ENCODE measurements at regions not wholly inside any gene's neighbourhood (a gene's known extent, or its start where the extent isn't known, plus 50 kb on each side); places are given as distances from the start of the nearest gene placed in this dataset.
"Not testable (repeated sequence)": the region's sequence is repeated elsewhere in the genome, so short reads cannot be mapped to it uniquely, and the experiment has no call there.

DNA sequence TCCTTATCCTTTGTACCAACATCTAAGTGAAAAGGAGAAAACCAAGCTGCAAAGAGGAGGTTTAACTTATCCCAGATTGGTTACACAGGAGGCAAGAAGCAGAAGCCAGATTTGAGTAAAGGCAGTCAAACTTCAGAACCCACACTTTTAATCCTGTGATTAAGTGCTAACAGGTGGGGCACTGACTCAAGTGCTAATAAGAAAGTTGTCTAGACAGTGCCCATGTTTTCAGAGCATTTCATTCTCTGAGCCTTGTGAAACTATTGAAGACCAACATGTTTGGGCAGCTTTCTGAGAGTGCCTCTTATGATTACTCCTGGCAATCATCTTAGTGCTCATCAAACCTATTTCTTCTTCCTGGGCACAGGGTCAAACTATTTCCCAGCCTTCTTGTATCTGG is 380.8 kb downstream of the KCNRG start:
- DNase-seq: no peak

GRCh38 chr13:50396618-50397017 is 381.4 kb downstream of the KCNRG start:
- not testable (repeated sequence) for DNase-seq

- DNase-seq: no peak
These were observed 384.9 kb downstream of the KCNRG start for GRCh38 chr13:50400035-50400726.

- DNase-seq: no peak
These were observed 385.8 kb downstream of the KCNRG start for GRCh38 chr13:50401049-50401505.

GRCh38 chr13:50401721-50402465 is 386.6 kb downstream of the KCNRG start:
- DNase-seq: no peak

- DNase-seq: no peak
These were observed 388.1 kb downstream of the KCNRG start for GRCh38 chr13:50403311-50403710.

GRCh38 chr13:50404116-50404515 is 388.9 kb downstream of the KCNRG start:
- DNase-seq: no peak

GRCh38 chr13:50404769-50405168 is 389.5 kb downstream of the KCNRG start:
- no peak for DNase-seq

DNA sequence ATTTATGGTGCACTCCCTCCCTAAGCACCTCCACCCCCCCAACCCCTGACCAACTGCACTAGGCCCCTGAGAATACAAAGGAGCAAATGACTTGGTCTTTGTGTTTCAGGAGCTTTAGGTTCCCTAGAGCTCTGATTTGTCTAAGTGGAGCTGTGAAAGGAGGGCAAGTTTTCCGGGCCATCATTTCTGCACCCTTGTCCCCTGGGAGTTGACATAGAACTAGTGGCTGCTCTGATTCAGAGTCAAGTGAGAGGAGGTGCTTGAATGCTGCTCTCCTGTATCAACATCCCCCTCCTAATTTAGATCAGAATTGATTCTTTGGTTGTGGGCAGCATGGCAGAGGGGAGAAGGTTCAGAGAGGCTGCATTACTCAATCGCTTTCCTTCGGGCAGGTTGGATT is 391.6 kb downstream of the KCNRG start:
- DNase-seq: no peak

DNA sequence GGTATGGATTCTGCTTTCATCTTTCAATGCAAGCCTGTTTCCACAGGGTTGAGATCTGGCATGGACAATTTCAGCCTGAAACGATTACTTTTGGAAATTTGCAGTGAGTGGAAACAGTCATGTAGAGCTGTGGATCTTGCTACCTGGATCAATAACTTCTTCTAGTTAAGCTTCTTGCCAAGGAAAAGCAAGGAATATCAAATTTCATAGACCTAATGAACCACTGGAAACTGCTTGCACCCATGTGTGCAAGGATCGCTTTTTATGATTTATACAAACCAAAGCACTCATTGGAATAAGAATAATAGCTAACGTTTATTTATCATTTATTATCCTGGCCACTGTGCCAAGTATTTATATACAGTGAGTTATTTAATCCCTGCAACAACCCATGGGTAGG is 392.8 kb downstream of the KCNRG start:
- no peak for DNase-seq

DNA sequence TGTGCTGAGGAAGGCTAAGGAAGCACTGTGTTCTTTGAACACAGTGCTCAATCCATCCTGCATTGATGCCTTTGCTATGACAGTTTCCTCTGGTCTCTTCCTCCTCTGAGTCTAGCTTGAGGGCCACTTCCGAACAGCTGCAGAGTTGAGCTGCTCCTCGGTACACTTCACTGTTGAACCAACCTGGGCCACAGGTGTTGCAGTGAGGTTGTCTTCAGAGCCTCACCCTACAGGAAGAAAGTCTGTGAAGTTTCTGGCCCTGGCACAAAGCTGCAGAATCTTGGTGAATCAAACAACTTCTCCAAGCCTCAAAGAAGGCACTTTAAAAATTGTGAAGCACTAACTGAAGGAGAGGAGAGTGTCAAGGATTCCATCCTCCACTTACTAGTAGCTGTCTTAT is 394.0 kb downstream of the KCNRG start:
- no peak for DNase-seq

DNA sequence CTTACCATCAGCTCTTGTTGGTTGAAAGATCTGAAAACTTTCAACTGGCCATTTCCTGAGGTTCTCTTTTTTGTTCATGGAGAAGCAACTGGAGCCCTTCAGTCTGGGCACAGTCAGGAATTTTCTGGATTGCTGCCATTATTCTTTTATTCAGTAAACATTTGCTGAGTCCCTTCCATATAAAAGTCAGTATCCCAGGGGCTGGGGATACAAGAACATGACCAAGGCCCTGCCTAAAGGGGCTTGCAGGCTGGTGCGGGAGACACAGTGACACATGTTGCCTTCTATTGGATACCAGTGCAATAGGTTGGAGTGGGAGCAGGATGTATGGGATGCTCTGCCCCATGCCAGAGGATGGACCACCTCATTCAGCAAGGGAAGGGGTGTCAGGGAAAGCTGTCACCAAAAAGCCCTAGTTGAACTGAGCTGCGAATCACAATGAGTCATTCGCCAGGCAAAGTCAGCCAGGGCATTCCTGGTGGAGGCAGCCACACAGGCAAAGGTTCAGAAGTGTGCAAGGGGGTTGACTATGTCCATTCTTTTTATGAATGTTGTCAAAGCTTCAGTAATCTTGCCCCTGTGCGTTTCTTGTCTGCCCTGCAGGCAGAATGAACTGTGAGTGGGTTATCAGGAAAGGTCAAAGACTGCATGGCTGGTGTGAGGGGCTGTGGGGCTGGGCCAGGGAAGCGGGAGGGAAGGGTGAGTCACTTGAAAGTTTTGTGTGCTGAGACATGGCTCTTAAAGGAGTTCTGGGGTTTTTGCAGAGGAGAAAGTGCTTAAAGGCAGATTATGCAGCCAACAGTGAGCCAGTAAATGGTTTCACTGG is 395.9 kb downstream of the KCNRG start:
- no peak for DNase-seq

DNA sequence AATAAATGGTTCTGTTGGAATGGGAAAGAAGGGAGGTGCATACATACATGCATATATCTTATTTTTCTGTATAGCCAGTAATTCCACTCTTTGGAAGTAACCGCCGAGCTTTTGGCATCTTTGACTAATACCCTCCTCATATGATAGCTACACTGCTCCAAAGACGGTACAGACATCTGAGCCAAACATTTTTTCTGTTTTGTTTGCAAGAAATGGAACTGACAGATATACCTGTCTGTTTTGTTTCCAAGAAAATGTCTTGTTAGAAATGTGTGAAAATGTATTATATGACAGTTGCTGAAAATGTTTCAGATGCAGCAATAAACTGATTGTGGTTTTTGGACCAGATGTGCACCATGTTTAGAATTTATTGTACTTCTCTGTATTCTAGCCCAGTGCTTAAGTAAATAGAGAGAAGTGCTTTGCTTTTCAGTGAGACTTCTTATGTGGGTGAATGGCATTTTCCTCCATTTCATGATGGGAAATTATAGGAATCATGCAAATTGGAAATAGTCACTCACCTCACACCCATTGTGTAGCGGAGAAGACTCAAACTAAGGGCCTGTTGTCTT is 396.9 kb downstream of the KCNRG start:
- no peak for DNase-seq

GRCh38 chr13:50414640-50415039 is 399.4 kb downstream of the KCNRG start:
- no peak for DNase-seq

DNA sequence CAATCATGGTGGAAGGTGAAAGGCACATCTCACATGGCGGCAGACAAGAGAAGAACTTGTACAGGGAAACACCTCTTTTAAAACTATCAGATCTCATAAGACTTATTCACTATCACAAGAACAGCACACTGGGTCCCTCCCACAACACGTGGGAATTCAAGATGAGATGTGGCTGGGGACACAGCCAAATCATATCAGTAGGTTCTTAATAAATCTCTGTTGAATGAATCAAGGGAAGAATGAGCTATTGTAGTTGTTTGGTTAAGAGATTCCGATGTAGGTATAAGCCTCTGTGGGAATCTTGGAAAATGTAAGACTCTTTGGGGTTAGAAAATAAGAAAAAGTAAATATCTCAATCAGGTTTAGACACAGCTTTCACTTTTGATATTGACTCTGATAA is 400.2 kb downstream of the KCNRG start:
- no peak for DNase-seq

DNA sequence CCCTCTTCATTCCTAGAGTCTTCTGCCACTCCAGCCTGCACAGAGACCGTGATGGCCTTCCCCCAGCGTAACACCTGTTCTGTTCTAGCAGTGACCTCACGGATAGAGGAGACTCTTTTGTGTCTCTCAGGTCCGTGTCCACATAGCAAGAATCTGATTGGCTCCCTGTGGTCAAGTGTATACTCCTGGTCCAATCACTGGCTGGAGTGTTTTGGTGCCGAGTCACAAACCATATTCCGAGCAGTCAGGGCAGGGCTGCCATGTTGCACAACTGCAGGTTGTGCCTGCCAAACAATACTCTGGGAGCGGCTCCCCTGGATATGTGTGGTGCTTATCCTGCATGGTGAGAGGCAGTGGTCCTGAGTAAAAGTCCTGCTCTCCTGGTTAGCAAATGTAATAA is 402.4 kb downstream of the KCNRG start:
- no peak for DNase-seq

- DNase-seq: no peak
These were observed 404.2 kb downstream of the KCNRG start for GRCh38 chr13:50419331-50419865.

DNA sequence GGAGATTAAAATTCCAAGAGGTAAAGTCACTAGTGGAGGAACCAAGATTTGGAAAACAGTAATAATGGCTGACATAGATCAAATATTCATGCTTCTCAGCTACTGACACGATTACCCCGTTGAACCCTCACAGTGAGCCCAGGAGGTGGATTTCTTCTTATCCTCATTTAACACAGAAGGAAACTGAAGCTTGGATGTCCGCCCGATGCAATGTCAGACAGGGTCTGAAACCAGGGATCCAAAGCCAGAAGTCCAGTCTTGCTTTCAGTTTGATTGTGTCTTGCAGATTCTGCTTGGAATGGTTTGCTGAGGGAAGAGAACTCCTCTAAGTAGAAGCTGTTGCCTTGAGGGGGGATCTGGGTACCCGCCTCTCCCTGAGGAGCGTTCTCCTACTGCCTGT is 404.7 kb downstream of the KCNRG start:
- DNase-seq: no peak

DNA sequence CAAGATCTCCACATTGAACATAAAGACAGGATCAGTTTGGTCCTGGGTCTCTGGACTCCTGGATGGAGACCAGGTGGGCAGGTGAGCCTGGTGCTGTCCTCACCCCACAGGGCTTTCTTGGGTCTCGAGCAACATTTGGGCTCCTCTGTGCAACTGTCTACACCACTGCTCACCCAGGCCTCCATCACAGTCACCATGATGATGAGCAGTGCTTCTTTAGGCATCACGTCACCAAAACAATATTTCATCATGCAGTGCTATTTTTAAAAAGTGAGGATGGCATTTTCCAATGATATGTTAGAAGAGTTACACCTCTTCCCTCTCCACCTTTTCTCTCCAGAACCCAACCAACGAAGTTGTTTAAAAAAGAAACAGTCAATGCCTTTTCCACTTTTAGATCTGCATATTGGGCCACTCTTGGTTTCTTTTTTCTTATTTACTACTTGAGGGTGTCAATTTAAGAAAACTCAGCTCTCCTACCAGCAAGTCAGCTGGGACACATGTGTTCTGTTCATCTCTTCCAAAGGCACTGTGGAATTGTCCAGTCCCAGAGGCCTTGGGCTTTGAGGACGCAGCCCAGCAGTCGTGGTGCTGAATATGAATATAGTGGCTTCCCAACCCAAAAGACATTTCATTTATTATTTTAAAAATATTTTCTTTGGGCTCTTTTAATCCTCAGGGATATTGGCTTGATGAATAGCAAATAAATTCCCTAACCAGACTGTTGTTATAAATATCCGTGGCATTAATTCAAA is 405.7 kb downstream of the KCNRG start:
- no peak for DNase-seq

DNA sequence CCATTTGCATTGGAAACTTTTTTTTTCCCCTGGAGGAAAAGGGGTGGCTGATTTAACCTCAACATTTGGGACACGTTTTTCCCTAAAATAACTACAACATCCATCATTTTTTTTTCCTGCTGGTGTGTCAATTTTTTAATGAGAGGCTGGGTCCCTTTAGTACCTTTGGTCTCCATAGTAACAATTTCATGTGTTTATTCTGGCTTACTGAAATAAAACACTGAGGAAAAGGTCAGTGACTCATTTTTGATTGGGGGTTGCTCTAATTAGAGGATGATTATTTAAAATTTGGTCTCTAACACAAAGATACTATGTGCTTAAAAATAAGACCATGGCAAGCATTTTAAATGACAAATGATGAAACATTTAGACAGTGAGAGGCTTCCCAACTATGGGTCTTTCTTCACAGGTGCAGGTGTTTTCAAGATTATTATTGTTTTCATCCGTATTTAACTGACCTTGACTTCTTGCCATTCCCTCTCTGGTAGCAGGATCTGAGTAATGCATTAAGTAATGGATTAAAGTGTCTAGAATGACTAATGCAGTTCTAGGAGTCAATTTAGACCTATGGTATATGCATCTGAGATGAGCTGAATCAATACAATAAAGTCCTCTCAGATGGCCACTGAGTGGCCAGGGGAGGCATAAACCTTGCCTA is 406.4 kb downstream of the KCNRG start:
- DNase-seq: no peak
